ENCODE measurements at regions not wholly inside any gene's neighbourhood (a gene's known extent, or its start where the extent isn't known, plus 50 kb on each side); places are given as distances from the start of the nearest gene placed in this dataset.

DNA sequence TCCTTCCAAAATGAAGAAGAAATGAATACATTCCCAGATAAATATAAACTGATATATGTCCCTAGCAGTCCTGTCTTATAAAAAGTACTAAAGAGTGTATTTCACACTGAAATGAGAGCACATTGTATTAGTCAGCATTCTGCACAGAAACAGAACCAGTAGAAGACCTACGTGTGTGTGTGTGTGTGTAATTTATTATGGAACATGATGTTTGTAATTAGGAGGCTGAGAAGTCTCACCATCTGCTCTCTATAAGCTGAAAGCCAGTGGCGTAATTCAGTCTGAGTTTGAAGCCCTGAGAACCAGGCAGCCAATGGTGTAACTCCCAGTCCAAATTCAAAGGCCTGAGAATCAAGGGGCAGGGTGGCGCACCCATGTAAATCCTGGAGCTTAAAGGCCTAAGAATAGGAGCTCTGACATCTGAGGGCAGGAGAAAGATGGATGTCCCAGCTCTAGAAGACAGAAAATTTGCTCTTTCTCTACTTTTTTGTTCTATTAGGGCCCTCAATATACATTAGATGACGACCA lies 146.5 kb upstream of the LYPLAL1 start:
- no peaks in the 10 kb centered on the region for H3K9me3 Mint-ChIP-seq
- DNase-seq: no peak
- no peaks in the 10 kb centered on the region for H3K27me3 Mint-ChIP-seq
- POLR2A ChIA-PET: no interaction called here
- no peak overlapping the region for H3K27ac Mint-ChIP-seq
- no peaks in the 10 kb centered on the region for H3K4me1 Mint-ChIP-seq
- no peaks in the 10 kb centered on the region for H3K36me3 Mint-ChIP-seq (ENCODE audit: low read depth)
- no peak overlapping the region for H3K4me3 Mint-ChIP-seq
- CTCF ChIA-PET: no interaction called here

DNA sequence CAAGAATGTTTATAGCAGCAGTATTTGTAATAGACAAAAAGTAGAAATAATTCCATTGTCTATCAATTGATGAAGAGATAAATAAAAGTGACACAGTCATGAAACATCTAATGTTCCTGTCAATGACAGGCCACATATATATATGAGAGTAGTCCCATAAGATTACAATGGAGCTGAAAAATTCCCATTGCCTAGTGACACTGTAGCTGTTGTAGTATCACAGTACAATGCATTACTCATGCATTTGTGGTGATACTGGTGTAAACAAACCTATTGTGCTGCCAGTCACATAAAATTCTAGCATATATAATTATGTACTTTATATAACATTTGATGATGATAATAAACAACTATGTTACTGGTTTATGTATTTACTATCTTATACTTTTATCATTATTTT lies 141.9 kb upstream of the LYPLAL1 start:
- H3K27me3 Mint-ChIP-seq: no peaks in the 10 kb centered on the region
- CTCF ChIA-PET: no interaction called here
- DNase-seq: no peak
- no peak overlapping the region for H3K4me3 Mint-ChIP-seq
- H3K27ac Mint-ChIP-seq: no peak overlapping the region
- no peaks in the 10 kb centered on the region for H3K9me3 Mint-ChIP-seq
- no peaks in the 10 kb centered on the region for H3K4me1 Mint-ChIP-seq
- H3K36me3 Mint-ChIP-seq (ENCODE audit: low read depth): no peaks in the 10 kb centered on the region
- POLR2A ChIA-PET: no interaction called here

DNA sequence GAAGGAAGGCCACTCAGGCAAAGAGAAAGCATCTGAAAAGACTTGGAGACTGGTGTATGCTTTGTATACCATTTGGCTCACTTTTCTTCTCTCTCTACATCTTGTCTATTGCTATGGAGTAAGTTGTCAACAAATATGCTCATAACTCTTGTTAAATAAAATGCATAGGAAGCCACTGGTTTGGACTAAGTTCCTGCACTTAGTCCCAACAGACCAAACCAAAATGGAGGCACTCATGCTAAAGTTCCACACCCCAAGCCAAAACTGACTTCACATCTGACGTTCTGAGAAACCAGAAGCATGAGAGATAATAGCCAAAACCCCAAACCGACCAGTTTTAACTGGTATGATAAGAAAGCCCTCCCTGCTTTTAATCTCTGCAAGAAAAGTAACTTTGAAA lies 135.3 kb upstream of the LYPLAL1 start:
- no peak overlapping the region for H3K27ac Mint-ChIP-seq
- CTCF ChIA-PET: no interaction called here

DNA sequence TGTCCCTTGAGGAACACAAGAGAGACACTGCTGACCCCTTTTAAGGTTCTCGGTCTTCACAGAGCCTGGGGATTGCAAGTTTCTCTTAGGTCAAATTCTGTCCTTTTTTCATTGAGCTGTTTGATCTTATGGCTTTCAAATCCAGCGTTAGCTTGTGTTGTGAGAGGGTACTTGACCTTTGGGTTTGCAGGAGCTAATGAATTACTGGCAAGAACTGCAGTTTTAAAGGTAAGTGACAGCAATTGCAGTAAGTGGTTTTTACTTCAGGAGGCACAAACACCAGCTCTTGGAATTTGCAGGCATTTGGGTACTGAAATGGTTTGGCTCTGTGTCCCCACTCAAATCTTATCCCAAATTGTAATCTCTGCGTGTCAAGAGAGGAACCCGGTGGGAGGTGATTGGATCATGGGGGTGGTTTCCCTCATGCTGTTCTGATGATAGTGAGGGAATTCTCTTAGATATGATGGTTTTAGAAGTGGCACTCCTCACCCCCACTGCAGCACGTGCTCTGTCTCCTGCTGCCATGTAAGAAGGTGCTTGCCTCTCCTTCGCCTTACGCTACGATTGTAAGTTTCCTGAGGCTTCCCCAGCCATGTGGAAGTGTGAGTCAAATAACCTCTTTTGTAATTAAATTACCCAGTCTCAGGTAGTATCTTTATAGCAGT lies 134.5 kb upstream of the LYPLAL1 start:
- no peaks in the 10 kb centered on the region for H3K4me1 Mint-ChIP-seq
- no peak for DNase-seq
- no peaks in the 10 kb centered on the region for H3K36me3 Mint-ChIP-seq (ENCODE audit: low read depth)
- ChIA-PET CTCF (no interaction called here), POLR2A (no interaction called here)
- H3K4me3 Mint-ChIP-seq: no peak overlapping the region
- no peaks in the 10 kb centered on the region for H3K27me3 Mint-ChIP-seq
- H3K9me3 Mint-ChIP-seq: no peaks in the 10 kb centered on the region
- no peak overlapping the region for H3K27ac Mint-ChIP-seq

More for the DNA sequence above, 135.3 kb upstream of the LYPLAL1 start:
- no peaks in the 10 kb centered on the region for H3K36me3 Mint-ChIP-seq (ENCODE audit: low read depth)
- H3K4me3 Mint-ChIP-seq: no peak overlapping the region
- DNase-seq: no peak
- H3K9me3 Mint-ChIP-seq: no peaks in the 10 kb centered on the region
- no peaks in the 10 kb centered on the region for H3K4me1 Mint-ChIP-seq
- H3K27me3 Mint-ChIP-seq: no peaks in the 10 kb centered on the region
- POLR2A ChIA-PET: no interaction called here

DNA sequence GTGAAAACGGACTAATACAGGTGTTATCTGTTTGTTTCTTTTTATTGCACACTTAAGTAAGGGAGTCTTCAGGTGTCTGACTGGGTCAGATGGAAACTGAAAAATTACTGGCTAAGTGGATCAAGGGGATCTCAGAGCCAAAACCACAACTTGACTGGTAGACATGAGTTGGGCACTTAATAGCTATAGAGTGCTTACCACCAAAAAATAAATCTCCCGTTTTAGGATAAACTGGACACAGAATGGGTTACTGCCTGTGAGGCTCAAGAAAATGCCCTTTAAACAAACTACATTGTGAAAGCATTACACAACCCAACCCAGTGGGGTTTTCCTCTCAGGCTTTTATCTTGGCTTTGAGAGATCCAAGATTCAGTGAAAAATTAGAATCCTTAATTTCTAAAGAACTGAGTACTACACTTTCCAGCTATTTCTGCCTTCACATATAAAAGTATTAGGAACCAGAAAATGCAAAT lies 134.0 kb upstream of the LYPLAL1 start:
- Mint-ChIP-seq H3K4me3 (no peak overlapping the region), H3K27me3 (no peaks in the 10 kb centered on the region), H3K4me1 (no peaks in the 10 kb centered on the region), H3K27ac (no peak overlapping the region), H3K36me3 (ENCODE audit: low read depth) (no peaks in the 10 kb centered on the region), H3K9me3 (no peaks in the 10 kb centered on the region)
- ChIA-PET CTCF (no interaction called here), POLR2A (no interaction called here)
- no peak for DNase-seq

DNA sequence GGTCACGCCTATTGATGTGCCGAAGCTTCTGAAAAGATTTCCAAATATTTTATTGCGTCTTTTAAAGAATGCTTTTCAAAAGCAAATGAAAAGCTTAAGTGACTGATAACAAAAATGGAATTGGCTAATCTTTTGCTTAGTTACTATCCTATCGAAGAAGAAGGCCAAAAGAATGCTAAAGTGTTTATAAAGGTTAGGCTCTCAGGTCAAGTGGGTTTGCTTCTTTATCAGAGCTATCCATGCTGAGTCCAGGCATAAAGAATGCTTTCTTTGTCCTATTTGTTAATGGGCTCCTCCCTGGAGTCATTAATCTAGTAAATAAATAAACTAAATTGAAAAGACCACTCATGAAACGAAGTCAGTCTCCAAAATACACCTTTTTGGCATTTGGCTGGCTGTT lies 133.4 kb upstream of the LYPLAL1 start:
- no peaks in the 10 kb centered on the region for H3K9me3 Mint-ChIP-seq
- H3K4me1 Mint-ChIP-seq: no peaks in the 10 kb centered on the region
- no peak overlapping the region for H3K4me3 Mint-ChIP-seq
- ChIA-PET POLR2A (no interaction called here), CTCF (no interaction called here)
- H3K27ac Mint-ChIP-seq: no peak overlapping the region
- no peaks in the 10 kb centered on the region for H3K27me3 Mint-ChIP-seq
- DNase-seq: no peak
- no peaks in the 10 kb centered on the region for H3K36me3 Mint-ChIP-seq (ENCODE audit: low read depth)

DNA sequence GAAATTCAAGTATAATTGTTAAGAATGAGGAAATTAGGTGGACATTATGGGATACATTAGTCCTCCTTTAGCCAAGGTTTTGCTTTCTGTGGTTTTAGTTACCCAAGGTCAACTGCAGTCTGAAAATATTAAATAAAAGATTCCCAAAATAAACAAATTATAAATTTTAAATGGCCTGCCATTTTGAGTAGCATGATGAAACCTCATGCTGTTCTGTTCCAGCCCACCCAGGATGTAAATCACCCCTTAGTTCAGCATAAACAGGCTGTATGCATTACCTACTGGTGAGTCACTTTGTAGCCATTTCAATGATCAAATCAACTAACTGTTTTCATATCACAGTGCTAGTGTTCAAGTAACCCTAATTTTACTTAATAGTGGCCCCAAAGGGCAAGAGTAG lies 132.5 kb upstream of the LYPLAL1 start:
- ChIA-PET CTCF (no interaction called here), POLR2A (no interaction called here)
- Mint-ChIP-seq H3K4me3 (no peak overlapping the region), H3K9me3 (no peaks in the 10 kb centered on the region), H3K27ac (no peak overlapping the region), H3K4me1 (no peaks in the 10 kb centered on the region), H3K36me3 (ENCODE audit: low read depth) (no peaks in the 10 kb centered on the region), H3K27me3 (no peaks in the 10 kb centered on the region)
- DNase-seq: no peak

DNA sequence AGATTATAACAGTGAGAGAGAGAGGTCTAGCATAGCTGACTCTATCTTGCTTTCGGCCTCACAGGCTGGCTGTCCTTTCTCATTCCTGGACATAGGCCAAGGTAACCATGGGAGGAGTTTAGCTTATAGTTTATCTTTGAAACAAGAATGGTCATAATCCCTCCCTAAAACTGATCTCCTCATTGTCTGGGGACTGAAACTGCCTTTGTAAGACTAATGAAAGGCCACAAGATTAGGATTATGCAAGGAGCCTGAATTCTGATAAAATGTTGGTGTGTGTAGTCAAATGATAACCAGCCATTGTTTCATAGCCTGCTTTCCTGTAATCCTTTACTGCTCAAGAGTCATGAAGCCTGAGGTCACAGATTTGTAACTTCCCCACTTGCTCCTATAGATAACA lies 131.9 kb upstream of the LYPLAL1 start:
- CTCF ChIA-PET: no interaction called here
- no peaks in the 10 kb centered on the region for H3K27me3 Mint-ChIP-seq
- H3K9me3 Mint-ChIP-seq: no peaks in the 10 kb centered on the region
- DNase-seq: no peak
- H3K27ac Mint-ChIP-seq: no peak overlapping the region
- H3K36me3 Mint-ChIP-seq (ENCODE audit: low read depth): no peaks in the 10 kb centered on the region
- H3K4me1 Mint-ChIP-seq: no peaks in the 10 kb centered on the region
- POLR2A ChIA-PET: no interaction called here
- H3K4me3 Mint-ChIP-seq: no peak overlapping the region

DNA sequence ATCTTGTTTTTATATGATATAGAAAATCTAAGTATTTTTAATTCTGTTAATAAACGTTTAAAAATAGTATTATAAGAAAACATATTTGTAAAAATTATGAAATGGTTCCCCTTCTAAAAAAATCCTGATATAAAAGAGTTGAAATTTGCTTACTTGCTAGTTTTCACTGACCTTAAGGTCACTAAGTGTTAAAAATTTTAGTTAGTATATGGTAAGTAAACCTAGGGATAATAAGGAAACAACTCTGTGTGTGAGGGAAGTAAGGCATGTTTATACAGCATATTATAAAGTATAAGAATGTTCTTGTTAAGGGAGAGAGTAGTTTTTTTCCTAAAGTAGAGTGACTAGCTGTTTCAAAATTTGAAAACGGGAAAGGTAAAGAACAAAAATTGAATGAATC lies 130.9 kb upstream of the LYPLAL1 start:
- H3K27ac Mint-ChIP-seq: no peak overlapping the region
- POLR2A ChIA-PET: no interaction called here
- no peaks in the 10 kb centered on the region for H3K27me3 Mint-ChIP-seq

DNA sequence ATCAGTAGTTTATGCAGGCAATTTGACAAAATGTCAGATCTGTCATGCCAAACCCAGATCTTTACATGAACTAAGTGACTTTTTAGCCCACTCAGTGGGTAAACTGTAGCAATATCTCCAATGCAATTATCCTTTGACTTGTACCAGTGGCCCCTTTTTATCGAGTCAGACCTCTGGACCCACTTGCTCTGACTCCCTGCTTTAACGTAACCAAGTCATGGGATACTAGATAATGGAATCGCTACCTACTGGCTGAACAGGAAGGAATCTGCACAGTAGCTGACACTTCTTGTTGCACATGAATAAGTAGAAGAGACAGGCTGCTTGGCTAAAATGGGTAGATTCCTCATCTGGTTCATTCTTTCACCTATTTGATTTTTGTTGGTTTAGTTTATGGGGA lies 128.4 kb upstream of the LYPLAL1 start:
- no peaks in the 10 kb centered on the region for H3K9me3 Mint-ChIP-seq
- CTCF ChIA-PET: no interaction called here
- POLR2A ChIA-PET: no interaction called here
- no peak for DNase-seq
- H3K27ac Mint-ChIP-seq: no peak overlapping the region
- H3K4me3 Mint-ChIP-seq: no peak overlapping the region
- H3K27me3 Mint-ChIP-seq: no peaks in the 10 kb centered on the region
- no peaks in the 10 kb centered on the region for H3K36me3 Mint-ChIP-seq (ENCODE audit: low read depth)
- no peaks in the 10 kb centered on the region for H3K4me1 Mint-ChIP-seq

More for the DNA sequence above, 130.9 kb upstream of the LYPLAL1 start:
- no peak for DNase-seq
- Mint-ChIP-seq H3K4me1 (no peaks in the 10 kb centered on the region), H3K36me3 (ENCODE audit: low read depth) (no peaks in the 10 kb centered on the region), H3K9me3 (no peaks in the 10 kb centered on the region), H3K4me3 (no peak overlapping the region)
- CTCF ChIA-PET: no interaction called here

DNA sequence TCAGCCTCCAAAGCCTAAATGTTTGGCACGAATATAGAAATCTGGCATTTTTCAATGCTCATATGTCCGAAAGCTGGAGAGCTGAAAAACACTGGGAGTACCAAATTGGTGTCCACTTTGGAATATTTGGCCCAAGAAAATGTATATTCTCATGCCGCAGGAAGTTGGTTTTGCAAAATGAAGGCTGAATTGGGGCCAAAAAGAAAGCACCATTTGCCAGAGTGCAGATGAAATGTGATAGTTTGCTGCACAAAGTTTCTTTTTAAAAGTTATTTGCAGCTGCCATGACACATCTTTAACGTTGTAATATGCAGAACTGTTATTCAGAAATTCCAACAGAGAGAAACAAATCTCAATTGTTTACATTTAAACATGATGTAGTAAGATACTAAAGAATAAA lies 124.2 kb upstream of the LYPLAL1 start:
- DNase-seq: no peak

DNA sequence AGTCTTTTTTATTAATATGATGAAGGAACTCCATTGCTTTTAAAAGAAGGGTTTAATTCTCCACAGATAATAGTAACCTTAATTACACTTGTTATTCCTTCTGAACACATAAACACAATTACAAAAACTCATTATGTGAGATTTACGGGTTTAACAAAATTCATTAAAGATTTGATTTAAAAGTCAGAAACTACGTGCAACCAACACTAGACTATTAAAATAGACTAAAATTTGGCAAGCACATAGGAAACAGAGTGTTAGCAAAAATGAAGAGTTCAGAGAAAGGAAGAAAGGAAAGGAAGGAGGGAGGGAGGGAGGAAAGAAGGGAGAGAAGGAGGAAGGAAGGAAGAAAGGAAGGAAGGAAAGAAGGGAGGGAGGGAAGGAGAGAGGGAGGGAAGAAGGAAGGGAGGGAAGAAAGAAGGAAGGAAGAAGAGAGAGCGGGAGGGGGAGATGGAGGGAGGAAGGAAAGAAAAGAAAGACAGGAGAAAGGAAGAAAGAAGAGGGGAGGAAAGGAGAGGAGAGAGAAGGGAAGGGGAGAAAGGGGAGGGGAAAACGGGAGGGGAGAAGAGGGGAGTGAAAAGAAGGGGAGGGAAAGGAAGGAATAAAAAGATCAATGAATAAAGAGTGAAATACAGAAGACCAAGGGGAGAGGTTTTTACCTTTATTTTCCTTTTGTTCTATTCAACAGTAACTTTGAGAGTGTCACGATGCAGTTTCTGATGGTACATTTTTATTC lies 123.4 kb upstream of the LYPLAL1 start:
- no peak overlapping the region for H3K27ac Mint-ChIP-seq
- no peaks in the 10 kb centered on the region for H3K9me3 Mint-ChIP-seq
- no peaks in the 10 kb centered on the region for H3K4me1 Mint-ChIP-seq
- no peaks in the 10 kb centered on the region for H3K27me3 Mint-ChIP-seq
- ChIA-PET CTCF (no interaction called here), POLR2A (no interaction called here)
- no peak for DNase-seq
- no peak overlapping the region for H3K4me3 Mint-ChIP-seq
- no peaks in the 10 kb centered on the region for H3K36me3 Mint-ChIP-seq (ENCODE audit: low read depth)

More for the DNA sequence above, 124.2 kb upstream of the LYPLAL1 start:
- Mint-ChIP-seq H3K9me3 (no peaks in the 10 kb centered on the region), H3K27me3 (no peaks in the 10 kb centered on the region), H3K4me3 (no peak overlapping the region), H3K36me3 (ENCODE audit: low read depth) (no peaks in the 10 kb centered on the region), H3K27ac (no peak overlapping the region), H3K4me1 (no peaks in the 10 kb centered on the region)
- CTCF ChIA-PET: interaction anchor here (1.0 kb wide), 1 partner anchor 140 kb away, joined by 3 read pairs; no protein-coding TSS in a partner anchor
- POLR2A ChIA-PET: no interaction called here

DNA sequence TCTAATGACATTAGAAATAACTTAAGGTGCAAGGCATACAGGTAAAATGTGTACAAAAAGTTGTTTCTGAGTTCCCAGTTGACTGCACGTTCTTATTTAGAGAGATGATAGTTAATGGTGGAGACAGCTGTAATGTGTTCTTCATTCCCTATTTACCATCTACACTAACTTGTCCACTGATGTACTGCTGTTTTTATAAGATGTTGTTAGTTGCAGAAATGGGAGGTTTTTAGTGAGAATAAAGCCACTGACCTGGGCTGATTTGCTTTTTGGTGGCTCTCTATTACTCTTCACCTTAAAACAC lies 122.9 kb upstream of the LYPLAL1 start:
- POLR2A ChIA-PET: no interaction called here
- CTCF ChIA-PET: no interaction called here
- H3K27ac Mint-ChIP-seq: no peak overlapping the region
- H3K9me3 Mint-ChIP-seq: no peaks in the 10 kb centered on the region
- no peaks in the 10 kb centered on the region for H3K36me3 Mint-ChIP-seq (ENCODE audit: low read depth)
- H3K4me1 Mint-ChIP-seq: no peaks in the 10 kb centered on the region
- no peaks in the 10 kb centered on the region for H3K27me3 Mint-ChIP-seq
- no peak for DNase-seq
- no peak overlapping the region for H3K4me3 Mint-ChIP-seq

DNA sequence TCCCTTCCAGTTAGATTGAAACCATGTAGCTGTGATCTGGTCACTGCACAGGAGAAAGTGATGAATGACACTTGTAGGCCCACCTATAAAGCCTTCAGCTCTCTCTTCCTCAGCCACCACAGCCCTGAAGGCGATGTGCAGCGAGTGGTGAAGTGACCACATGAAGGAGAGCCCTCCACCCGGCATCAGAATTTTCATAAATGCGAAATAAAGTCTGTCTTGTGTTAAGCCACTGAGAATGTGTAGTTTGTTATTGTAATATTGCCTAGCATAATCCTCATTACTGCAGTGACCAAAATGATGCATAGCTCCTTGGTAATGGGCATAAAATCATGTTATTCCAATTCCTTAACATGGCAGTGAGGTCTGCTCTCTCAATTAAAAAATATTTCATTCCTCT lies 122.1 kb upstream of the LYPLAL1 start:
- H3K4me1 Mint-ChIP-seq: no peaks in the 10 kb centered on the region
- no peaks in the 10 kb centered on the region for H3K9me3 Mint-ChIP-seq
- DNase-seq: no peak
- H3K4me3 Mint-ChIP-seq: no peak overlapping the region
- ChIA-PET CTCF (no interaction called here), POLR2A (no interaction called here)
- H3K36me3 Mint-ChIP-seq (ENCODE audit: low read depth): no peaks in the 10 kb centered on the region
- no peaks in the 10 kb centered on the region for H3K27me3 Mint-ChIP-seq
- H3K27ac Mint-ChIP-seq: no peak overlapping the region
